ENCODE measurements at regions not wholly inside any gene's neighbourhood (a gene's known extent, or its start where the extent isn't known, plus 50 kb on each side); places are given as distances from the start of the nearest gene placed in this dataset.

GRCh38 chr3:157718800-157719199 lies 215.6 kb upstream of the VEPH1 start:
- WGBS, 2 donors: 26 to 37% methylated on average over 4 of the region's 4 CpGs
- no peaks in the 10 kb centered on the region for H3K27me3 ChIP-seq
- no peaks in the 10 kb centered on the region for H3K36me3 ChIP-seq (ENCODE audit: low read depth, missing control alignments)

GRCh38 chr3:157713101-157713500 lies 209.9 kb upstream of the VEPH1 start:
- H3K36me3 ChIP-seq (ENCODE audit: low read depth, missing control alignments): no peaks in the 10 kb centered on the region
- no peak overlapping the region for H3K4me3 ChIP-seq
- DNase-seq: no peak
- TF ChIP-seq POLR2A (IDR thresholded peaks at IDR 0.05) (no peak), CTCF (IDR thresholded peaks at IDR 0.05) (no peak)
- H3K9me3 ChIP-seq: no peaks in the 10 kb centered on the region
- intact Hi-C loops (cut with DNase I; ENCODE audit: low total_unique reads): no loop called here
- no peak overlapping the region for H3K27ac ChIP-seq
- no peaks in the 10 kb centered on the region for H3K4me1 ChIP-seq
- H3K27me3 ChIP-seq: no peaks in the 10 kb centered on the region

More at GRCh38 chr3:157718800-157719199, 215.6 kb upstream of the VEPH1 start:
- no peak overlapping the region for H3K27ac ChIP-seq
- no peaks in the 10 kb centered on the region for H3K9me3 ChIP-seq
- H3K4me3 ChIP-seq: no peak overlapping the region
- no peak for DNase-seq
- intact Hi-C loops (cut with DNase I; ENCODE audit: low total_unique reads): no loop called here
- TF ChIP-seq POLR2A (IDR thresholded peaks at IDR 0.05): no peak
- no peak for TF ChIP-seq CTCF (IDR thresholded peaks at IDR 0.05)
- H3K4me1 ChIP-seq: no peaks in the 10 kb centered on the region

GRCh38 chr3:157705258-157705657 lies 202.0 kb upstream of the VEPH1 start:
- no peak for DNase-seq
- no peak overlapping the region for H3K27ac ChIP-seq
- no peaks in the 10 kb centered on the region for H3K9me3 ChIP-seq
- intact Hi-C loops (cut with DNase I; ENCODE audit: low total_unique reads): no loop called here
- TF ChIP-seq CTCF (IDR thresholded peaks at IDR 0.05): no peak
- TF ChIP-seq POLR2A (IDR thresholded peaks at IDR 0.05): no peak
- 74 to 85% methylated on average over 2 of the region's 2 CpGs for WGBS, 2 donors
- no peaks in the 10 kb centered on the region for H3K4me1 ChIP-seq
- no peak overlapping the region for H3K4me3 ChIP-seq
- no peaks in the 10 kb centered on the region for H3K36me3 ChIP-seq (ENCODE audit: low read depth, missing control alignments)
- no peaks in the 10 kb centered on the region for H3K27me3 ChIP-seq

GRCh38 chr3:157700405-157700804 lies 197.2 kb upstream of the VEPH1 start:
- no peak for TF ChIP-seq CTCF (IDR thresholded peaks at IDR 0.05)
- no peak for TF ChIP-seq POLR2A (IDR thresholded peaks at IDR 0.05)
- Histone ChIP-seq H3K4me3 (no peak overlapping the region), H3K9me3 (no peaks in the 10 kb centered on the region), H3K4me1 (no peaks in the 10 kb centered on the region), H3K27me3 (no peaks in the 10 kb centered on the region), H3K27ac (no peak overlapping the region), H3K36me3 (ENCODE audit: low read depth, missing control alignments) (no peaks in the 10 kb centered on the region)
- WGBS, 2 donors: 86 to 89% methylated on average over 3 of the region's 3 CpGs
- DNase-seq: no peak
- intact Hi-C loops (cut with DNase I; ENCODE audit: low total_unique reads): no loop called here

GRCh38 chr3:157695586-157695985 lies 192.4 kb upstream of the VEPH1 start:
- TF ChIP-seq CTCF (IDR thresholded peaks at IDR 0.05) (no peak), POLR2A (IDR thresholded peaks at IDR 0.05) (no peak)
- intact Hi-C loops (cut with DNase I; ENCODE audit: low total_unique reads): no loop called here
- no peaks in the 10 kb centered on the region for H3K4me1 ChIP-seq

More at GRCh38 chr3:157695586-157695985, 192.4 kb upstream of the VEPH1 start:
- Histone ChIP-seq H3K36me3 (ENCODE audit: low read depth, missing control alignments) (no peaks in the 10 kb centered on the region), H3K9me3 (no peaks in the 10 kb centered on the region), H3K4me3 (no peak overlapping the region), H3K27ac (no peak overlapping the region), H3K27me3 (no peaks in the 10 kb centered on the region)
- no peak for DNase-seq

Measured in testis (tissue), 2 donors.